AG09309 (cell line): ENCODE measurements at regions not wholly inside any gene's neighbourhood (a gene's known extent, or its start where the extent isn't known, plus 50 kb on each side); places are given as distances from the start of the nearest gene placed in this dataset.
"Not testable (repeated sequence)": the region's sequence is repeated elsewhere in the genome, so short reads cannot be mapped to it uniquely, and the experiment has no call there.

Experiments used
- DNase-seq: peaks from one replicate; pipeline ENCODE4 v3.0.0-alpha.2; 2010; ENCODE audit warnings: low read depth
- H3K4me3 ChIP-seq: 2 replicates; pipeline ENCODE4 v1.5.1; 2011; ENCODE audit warnings: mild to moderate bottlenecking, low read depth, low read length, moderate library complexity; ENCODE audit not compliant: control insufficient read depth
- CTCF ChIP-seq: IDR thresholded peaks from 2 replicates; pipeline ENCODE4 v1.5.1; 2011; ENCODE audit warnings: mild to moderate bottlenecking, low read depth, low read length, inconsistent platforms; ENCODE audit not compliant: insufficient read depth, control insufficient read depth; ENCODE audit errors: missing control alignments

- no peak overlapping the region for H3K4me3 ChIP-seq
- TF ChIP-seq CTCF = no peak
- peak; percentile 35 for DNase-seq
Observed at GRCh38 chr11:82046778-82047177, 686.9 kb downstream of the FAM181B start.

GRCh38 chr11:82045748-82046457 lies 687.8 kb downstream of the FAM181B start:
- TF ChIP-seq CTCF = no peak
- no peak for DNase-seq
- no peak overlapping the region for H3K4me3 ChIP-seq

GRCh38 chr11:82043316-82043715 lies 690.3 kb downstream of the FAM181B start:
- DNase-seq = peak; percentile 32
- H3K4me3 ChIP-seq = no peak overlapping the region
- no peak for TF ChIP-seq CTCF

GRCh38 chr11:82041764-82042163 lies 691.9 kb downstream of the FAM181B start:
- no peak overlapping the region for H3K4me3 ChIP-seq
- DNase-seq = no peak
- no peak for TF ChIP-seq CTCF

- H3K4me3 ChIP-seq = no peak overlapping the region
- TF ChIP-seq CTCF = no peak
- DNase-seq = no peak
Observed at GRCh38 chr11:82038154-82038553, 695.5 kb downstream of the FAM181B start.

- TF ChIP-seq CTCF = no peak
- no peak overlapping the region for H3K4me3 ChIP-seq
- DNase-seq = no peak
Observed at GRCh38 chr11:82034527-82034926, 699.1 kb downstream of the FAM181B start.

- not testable (repeated sequence) for DNase-seq, H3K4me3 ChIP-seq
Observed at GRCh38 chr11:82027335-82027734, 706.3 kb downstream of the FAM181B start.
